Activated T-cell treated with anti-CD3 and anti-CD28 coated beads, Interleukin-2, amount 50 U/mL, for 48 hours (primary cell): ENCODE measurements at regions not wholly inside any gene's neighbourhood (a gene's known extent, or its start where the extent isn't known, plus 50 kb on each side); places are given as distances from the start of the nearest gene placed in this dataset.
"Not testable (repeated sequence)": the region's sequence is repeated elsewhere in the genome, so short reads cannot be mapped to it uniquely, and the experiment has no call there.

Experiments used
- DNase-seq, 2 experiments: peaks; one replicate each; pipeline ENCODE4 v3.0.0-alpha.2; 2020

DNA sequence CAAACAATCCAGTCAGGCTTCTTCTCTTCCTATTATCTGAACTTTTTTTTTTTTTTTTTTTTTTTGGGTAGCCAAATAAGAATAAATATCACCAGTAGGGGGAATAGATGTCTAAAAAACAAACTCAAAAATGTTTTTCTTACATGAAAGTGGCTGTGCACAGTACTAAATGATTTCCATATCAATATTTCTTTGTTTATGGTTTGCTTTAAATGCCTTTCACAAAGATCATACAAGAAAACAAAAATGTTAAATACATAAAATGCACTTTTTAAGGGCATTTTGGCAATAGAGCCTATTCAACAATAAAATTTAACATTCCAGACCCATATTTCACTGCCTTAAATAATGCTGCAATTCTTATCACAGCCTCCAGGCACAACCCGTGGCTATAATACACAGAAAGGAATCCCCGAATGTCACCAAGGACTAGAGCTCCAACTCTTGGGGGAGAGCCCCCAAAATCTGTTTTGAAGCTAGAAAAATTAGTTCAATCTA is 91.1 kb upstream of the TBCA start:
- no peak for DNase-seq

DNA sequence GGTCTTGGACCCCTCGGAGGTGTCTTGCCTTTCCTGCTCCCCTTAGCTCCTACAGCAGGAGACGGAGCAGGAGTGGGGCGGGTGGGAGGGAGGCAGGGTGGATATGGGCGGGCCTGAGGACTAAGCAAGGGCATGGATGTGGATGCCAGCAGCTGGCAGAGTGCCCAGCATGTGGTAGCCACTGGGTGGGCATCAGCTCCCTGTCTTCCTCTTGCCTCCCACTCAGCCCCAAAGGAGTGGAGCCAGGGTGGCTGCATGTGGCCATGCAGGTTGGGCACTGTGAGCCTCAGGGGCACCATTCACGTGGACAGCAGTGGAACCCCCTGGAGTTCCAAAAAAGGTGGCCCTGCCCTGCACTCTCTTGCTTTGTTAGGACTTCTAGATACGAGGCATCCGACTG is 90.1 kb upstream of the TBCA start:
- DNase-seq, result no peak

DNA sequence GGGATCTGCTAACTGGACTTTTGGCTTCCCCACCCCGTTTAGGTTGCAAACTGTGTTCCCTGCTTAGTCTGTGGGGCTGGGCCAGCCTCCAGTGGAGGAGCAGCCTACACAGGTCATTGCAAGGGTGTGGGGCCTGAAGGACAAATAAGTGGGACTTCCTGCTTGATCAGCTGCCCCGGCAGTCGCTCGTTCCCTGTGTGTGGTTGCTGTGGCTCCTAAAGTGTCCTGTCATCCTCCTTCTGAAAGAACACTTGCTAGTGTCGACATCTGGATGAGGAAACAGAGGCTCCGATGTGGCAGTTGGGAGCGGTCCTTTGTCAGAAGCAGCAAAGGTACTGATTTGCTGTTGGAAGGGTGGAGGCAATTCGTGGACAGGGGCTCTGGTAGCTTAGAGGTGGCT is 88.9 kb upstream of the TBCA start:
- no peak for DNase-seq

DNA sequence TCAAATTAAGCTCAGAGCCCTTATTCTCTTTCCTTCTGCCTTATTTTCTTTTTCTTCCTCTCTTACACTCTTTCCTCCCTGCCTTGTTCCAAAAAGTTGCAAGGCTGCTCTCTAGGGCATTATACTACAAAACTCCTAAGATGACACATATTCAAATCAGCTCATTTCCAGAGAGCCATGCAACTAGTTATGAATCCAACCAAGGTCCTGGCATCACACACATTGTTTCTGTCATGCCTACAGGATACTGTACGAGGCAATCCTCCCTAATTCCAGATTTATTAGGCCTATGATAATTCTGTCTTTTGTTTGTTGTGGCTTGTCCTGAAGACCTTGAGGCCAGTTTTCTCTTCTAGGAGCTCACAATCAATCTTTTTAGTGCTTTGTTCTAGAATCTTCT is 87.0 kb upstream of the TBCA start:
- no peak for DNase-seq

DNA sequence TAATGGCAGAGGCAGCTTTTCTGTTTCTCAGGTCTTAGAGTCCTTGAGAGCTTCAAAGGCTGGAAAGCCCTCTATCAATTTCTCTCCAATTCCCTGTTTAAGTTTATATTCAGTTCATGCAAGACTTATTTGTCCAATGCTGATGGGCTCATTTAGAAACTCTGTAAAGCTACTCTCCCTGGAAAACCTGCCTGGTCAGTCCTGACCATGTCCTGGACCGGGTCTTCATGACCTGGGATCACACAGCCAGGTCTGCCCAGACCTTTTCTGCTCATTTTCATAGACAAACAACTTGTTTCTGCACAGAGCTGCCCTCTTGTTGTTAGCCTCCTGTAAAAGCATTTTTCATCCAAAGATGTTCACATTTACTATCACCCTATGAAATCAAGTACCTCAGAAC is 85.4 kb upstream of the TBCA start:
- no peak for DNase-seq

DNA sequence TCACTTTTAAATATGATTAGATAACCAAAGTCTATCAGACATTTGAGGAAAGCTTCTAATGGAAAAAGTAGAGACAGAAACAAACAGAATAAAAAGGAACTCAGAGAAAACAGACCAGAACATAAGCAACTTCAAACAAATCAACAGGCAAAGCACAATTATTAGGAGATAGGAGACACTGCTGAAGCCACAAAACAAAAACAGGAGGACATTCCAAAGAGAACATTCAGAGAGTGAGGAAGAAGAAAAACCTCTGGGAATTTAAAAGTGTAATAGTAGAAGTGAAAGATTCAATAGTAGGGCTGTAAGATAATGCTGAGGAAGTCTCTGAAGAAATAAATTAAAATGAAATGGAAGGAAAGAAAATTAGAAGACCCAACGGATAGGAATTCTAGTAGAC is 83.2 kb upstream of the TBCA start:
- no peak for DNase-seq

DNA sequence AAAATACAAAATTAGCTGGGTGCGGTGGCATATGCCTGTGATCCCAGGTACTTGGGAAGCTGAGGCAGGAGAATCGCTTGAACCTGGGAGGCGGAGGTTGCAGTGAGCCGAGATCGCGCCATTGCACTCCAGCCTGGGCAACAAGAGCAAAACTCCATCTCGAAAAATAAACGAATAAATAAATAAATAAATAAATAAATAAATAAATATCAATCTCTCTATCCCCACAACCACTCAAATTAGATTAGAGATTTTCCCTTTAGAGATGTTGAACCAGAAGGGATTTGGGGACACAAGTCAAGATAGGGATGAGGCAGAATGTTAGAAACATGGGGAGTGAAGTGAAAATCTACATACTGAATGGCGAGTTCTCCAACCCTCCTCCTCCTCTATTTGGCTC is 82.5 kb upstream of the TBCA start:
- DNase-seq, result not testable (repeated sequence)

DNA sequence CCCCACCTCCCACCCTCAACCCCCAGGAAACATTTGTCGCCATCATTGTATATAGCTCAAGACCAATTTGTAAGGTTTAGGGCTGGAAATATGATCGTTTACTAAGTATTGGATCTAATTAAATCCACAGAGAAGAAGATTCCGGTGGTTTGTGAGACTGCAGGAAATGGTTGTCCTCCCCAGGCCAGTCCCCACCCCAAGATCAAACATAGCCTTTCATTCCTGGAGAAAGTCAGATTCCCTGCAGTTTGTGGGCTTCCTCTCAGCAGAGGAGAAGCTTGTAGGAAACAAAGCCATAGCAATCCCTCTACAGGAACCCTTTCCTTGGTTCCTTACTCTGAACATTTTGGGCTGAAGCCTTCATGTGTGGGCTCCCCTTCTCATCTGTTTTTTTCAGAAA is 79.2 kb upstream of the TBCA start:
- no peak for DNase-seq

DNA sequence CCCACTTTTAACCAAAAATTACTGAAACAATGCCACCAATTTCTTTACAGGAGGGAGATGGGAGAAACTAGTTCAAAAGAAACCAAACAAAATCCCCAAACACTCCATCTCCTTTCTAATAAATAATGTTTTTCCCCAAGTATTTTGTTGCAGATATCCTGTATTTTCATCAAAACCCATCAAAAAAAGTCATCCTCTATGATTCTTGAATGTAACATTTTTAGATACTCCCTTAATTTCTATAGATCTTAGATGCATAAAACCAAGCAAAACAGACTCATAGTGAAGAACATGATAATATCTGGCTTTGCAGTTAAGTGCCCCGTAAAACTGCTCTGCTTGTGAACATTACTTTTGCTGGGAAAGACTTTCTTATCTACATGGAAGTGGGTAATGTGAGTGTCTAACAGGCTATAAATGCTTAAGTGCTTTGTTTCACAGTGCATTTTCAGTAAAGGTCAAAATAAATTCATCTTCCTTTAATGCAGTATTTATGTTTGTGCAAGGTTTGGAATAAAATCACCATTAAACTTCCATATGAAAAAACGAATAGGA is 77.3 kb upstream of the TBCA start:
- no peak for DNase-seq

DNA sequence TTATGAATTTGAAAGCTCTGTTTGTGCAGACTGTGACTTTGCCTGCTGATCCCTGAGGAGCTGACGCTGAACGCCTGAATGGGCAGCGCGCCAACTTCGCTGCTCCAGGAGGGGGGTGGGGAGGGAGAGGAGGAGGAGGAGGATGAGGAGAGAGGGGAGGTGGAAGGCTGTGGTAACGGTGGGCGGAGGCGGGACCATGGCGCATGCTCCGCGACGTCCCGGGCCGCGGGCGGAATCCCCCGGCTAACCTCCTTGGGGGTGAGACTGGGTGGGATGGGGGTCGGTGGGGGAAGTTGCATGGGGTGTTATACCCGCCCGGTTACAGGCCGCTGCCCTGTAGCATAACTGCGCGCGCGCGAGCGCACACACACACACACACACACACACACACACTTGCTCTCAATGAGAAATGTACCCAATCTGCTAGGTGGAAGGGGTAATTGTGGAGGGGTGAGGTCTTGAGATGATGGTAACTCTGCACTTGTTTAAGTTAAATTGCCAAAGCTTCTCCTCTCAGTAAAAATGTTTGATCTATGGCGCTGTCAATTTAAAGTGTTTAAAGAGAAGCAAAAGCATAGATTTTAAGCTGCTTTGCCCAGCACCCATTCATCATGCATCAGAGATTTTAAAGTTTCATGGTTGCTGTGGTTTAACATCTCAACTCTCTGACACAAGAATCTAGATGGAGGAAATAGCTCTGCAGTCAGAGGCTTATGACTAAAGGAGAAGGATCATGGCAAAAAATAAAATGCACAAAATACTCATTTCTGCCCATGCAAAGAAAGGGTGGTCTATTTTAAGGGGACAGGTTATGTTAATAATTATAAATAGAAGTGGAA is 76.6 kb upstream of the TBCA start:
- peak; percentile 55 to 62 for DNase-seq

DNA sequence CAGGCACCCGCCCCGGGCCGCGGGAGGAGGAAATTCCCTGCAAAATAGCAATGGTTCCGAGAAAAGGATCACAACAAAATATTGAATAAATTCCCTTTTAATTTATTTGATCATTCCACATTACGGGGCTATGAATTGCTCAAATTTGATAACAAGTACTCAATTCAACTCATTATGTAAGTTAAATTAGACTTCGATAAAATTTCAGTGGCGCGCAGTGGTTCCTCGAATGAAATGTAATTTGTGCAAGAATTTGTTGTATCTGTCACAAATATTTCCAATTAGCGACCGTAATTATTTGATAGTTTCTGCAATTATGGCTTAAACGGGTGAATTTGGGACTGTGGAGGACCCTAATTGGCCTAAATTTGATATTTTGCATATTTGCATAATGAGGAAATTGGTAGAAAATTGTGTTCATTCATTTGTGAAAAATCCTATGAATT is 76.0 kb upstream of the TBCA start:
- DNase-seq, result no peak

DNA sequence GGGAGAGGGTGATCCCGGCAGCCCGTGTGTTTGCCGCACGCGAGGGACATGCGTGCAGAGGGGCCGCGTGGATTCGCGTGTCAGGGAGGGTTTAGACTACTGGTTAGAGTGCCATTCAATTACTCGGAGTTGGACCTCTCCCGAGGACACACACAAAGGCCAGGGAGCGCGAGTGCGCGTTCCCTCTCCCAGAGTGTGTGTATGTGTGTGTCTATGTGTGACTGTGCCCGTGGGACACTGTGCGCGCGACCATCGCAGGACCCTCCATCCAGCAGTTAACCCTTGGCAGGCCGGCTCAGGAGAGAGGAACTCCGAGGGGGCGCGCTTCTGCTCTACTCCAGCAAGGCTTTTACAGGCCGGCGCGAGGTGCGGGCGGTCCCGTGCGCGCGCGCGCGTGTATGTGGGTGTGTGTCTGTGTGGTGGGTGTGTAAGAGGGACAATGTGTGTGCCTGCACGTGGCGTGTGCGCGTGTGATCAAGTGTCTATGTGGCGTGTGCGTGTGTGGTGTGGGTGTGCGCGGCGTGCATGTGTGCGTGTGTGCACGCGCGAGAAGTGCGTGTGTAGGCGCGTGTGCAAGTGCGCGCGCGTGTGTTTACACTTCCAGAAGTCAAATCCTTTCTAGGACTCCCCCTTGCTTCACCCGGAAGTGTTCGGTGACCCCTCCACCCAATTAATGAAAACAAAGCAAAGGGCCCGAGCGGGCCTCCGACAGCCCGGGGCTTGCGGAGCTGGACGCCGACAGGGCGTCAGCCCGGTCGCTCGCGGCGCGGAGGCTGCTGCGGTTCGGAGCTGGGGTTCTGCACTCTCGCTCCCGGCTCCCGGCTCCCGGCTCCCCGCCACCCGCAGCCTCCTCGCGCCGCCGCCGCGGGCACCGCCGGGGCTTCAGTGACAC is 75.3 kb upstream of the TBCA start:
- peak in 1 of 2 experiments; percentile 28 for DNase-seq

DNA sequence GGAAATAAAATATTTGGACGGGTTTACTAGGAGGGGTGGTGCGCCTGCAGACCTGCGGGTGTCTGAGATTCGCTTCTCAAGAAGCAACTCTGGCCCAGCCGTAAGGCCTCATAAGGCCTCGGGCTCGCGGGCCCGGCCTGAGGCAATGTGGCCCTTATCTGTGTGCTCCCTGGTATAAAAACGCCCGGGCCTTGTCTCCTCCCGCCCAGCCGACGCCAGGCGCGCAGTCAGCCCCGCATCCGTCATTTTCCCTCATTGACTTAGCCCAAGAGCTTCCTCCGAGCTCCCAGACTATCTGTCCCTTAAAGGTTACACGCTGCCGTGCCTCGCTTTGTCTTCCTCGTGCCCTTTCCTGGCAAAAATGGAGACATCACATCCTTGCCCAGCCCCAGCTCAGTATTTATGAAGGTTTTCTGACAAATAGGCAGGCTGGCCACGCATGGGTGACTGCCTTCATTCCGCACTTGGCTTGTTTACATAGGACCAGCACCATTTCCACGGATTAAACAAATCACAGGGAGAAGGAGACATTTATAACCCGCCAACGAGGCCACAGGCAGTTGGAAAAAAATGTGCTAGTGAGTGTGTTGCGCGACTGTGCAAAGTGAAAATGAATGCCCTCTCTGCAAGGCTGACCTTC is 74.5 kb upstream of the TBCA start:
- DNase-seq, result no peak

DNA sequence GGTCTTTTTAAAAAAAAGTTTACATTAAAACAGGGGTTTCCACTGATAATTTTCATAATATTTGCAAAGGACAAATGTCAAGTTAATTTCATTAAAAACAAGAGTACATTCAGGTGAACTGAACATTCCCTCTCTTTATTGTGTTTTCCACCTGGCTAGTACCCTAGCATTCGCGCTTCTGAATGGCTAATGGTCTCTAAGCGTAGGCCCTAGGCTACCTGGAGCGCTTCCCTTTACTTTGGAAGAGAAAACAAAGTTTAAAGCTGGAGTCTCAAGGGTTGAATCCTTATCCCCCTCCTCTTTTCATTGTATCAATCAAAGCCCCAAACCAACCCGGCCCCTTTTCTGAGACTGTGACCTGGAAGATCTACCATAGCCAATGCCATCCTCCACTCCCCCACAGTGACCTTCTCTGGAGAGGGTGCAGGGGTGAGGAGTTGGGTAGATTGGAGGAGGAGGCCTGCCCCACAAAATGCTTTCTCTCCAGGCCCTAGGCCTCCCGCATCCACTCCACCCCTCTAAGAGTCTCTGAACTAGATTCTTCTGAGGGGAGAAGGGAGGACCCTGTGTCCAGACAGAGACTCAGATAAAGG is 73.3 kb upstream of the TBCA start:
- DNase-seq, result no peak

DNA sequence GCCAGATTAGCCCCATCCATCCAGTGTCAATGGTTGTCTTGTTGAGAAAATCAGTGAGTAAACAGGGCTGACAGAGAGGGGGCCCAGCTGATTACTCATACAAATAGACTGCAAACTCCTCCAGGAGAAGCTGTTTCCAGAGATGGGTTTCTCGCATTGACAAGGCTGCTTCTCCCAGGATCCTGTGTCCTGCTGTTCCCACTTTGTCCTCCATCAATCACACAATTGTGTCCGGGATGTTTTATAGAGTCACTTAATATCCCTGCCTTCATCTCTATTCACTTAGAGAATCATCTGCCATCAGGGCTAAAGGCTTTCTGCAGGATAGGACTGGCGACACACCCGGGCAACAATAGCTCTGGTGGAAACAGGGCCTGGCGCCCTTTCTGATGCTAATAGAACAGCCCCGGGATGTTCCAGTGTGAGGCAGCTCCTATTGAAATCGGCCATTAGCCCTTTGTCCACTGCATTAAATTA is 71.7 kb upstream of the TBCA start:
- no peak for DNase-seq

DNA sequence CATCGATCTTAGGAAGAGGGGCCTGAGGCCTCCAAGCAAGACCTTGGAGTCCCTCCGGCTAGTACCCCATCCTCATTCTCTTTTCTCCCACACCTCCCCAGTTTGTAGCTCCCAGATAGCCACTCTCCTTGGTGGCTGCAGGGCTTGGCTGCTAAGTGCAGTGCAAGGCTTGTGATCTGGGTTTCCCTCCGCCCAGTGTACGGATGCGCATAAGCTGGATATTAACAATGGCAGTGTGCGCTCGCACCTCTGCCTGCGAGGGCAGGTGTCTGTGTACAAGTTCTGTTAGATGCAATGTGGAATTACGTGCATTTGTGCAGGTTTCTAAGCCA is 71.0 kb upstream of the TBCA start:
- DNase-seq, result no peak

DNA sequence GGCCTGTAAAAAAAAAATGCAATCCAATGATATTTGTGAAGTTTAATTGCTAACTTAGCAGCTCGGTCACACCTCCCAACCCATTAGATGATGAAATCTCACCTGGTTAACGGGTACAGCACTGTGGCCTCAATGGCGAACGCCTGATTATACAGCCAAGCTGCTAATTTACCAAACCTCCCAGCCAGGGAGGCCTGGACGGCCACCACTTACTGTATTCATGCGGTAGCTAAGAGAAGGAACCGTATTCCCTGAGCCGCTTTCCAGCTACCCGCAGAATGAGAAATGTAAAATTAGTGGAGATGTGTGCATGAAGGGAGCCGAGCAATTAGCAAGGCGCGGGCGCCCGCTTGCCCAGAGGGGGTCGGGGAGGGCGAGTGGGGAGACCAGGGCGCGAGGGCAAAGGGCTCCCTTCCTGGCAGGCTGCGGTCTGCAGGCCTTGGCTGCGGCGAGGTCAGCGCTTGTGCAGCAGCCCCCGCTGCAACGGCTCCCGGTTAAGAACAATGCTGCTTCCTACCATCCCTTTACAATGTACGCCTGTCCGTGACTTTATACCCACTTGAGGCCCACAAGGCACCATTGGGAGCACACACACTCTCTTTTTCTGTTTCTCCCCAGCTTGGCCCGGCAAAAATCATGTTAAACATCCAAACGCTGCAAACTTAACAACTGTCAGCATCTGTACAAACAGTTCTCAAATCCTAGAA is 70.4 kb upstream of the TBCA start:
- DNase-seq, result no peak

DNA sequence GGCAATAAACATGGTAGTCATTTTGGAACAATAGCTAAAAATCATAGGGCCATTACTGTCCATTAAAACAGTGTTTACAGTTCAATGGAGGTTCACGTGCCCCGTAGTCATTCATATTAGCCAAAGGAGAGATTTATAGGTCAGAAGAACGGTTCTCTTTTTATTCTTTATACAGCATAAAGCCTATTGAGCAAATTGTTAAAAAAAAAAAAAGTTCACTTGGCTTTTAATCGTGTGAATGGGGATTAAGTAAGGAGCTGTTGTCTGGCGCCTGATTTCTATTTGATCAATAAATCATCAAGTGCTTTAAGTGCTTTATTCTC is 69.1 kb upstream of the TBCA start:
- DNase-seq, result no peak

DNA sequence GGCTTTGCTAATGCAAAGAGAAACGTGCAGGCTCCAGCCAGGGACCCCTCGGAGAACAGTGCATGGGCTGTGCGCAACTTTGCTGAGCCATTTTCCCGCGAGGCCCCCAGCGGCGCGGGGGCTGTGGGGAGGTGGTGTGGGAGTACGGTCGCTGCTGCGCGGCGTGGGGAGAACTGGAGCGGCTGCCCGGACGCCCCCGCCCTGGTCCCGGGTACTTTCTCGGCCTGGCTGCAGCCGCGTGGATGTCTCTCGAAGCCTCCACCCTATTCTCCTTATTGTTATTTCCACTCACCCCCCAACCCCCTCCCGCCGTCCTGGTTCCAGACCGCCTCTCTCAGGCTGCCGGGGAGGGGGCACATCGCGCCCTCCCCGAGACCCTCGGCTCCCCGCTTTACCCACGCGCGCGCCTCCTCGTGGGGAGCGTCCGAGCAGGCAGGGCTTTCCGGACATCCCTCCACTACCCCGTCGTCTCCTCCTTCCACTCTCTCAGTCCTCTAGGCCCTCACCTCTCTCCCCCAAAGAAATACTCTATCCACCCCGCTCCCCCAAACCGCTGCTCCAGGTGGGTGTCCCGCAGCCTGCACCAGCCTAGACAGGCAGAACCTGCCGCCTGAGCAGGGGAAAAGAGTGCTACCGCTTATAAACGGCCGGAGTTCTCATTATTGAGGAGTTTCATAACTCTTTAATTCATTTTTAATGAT is 68.6 kb upstream of the TBCA start:
- no peak for DNase-seq

DNA sequence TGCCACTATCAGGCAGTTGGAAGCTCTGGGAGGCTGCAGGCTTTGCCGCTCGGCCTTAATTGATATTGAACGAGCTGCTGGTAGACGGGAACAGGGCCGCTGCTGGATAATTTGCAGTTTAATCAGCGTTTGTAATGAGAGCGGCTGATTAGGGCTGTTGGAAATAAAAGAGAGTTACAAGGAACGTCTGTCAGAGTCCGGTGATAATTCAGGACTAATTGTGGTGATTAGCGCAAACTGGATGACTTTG is 68.2 kb upstream of the TBCA start:
- DNase-seq, result no peak

DNA sequence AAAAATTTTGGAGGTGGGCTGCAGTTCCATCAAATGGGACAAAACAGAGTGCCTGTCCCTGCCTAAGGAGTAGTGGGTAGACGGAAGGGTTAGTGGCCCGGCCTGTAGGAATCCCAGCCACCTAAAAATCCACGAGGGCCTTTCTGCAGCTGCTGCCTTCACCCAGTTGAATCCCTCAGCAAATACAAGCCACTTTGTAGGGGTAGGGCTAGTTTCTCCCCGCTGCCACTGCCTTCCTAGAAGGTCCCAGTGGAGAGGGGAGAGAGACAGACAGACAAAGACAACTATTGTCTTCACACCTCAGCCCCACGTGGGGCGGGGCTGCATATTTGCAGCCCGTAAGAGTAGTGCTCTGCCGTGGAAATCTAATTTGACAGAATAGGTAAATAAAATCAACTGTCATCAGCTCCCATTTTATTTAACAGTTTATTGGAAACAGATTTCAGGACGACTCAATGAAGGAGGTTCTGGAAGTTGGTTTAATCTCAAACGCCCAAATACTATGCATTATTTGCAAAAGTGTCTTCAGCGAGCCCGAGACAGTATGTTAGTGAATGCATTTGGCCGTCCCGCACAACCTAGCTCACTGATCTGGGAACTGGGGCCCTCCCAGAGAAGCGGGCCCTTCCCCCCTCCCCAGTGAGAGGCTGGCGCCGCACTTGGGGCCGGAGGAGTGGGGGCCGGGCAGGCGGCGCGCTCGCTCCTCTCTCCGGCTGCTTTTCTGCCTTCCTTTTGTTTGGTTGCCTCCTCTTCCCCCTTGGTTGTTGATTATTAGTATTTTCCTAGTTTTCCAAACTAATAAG is 67.6 kb upstream of the TBCA start:
- DNase-seq, result no peak
